Caki2 (cell line): ENCODE measurements at regions not wholly inside any gene's neighbourhood (a gene's known extent, or its start where the extent isn't known, plus 50 kb on each side); places are given as distances from the start of the nearest gene placed in this dataset.
"Not testable (repeated sequence)": the region's sequence is repeated elsewhere in the genome, so short reads cannot be mapped to it uniquely, and the experiment has no call there.

Experiments
- DNase-seq: peaks from one replicate; pipeline ENCODE4 v3.0.0-alpha.2; 2015; ENCODE audit warnings: low read depth
- in situ Hi-C: cut with HindIII; loops from 2 replicates; pipeline ENCODE4 v1.10.0; 2016; ENCODE audit warnings: low sequenced_read_pairs, low pct_unique_long_range_greater_than_20kb, mixed read lengths

- DNase-seq, result no peak
- in situ Hi-C loops, result no loop called here
Observed at GRCh38 chr6:113052506-113052905, 705.4 kb downstream of the RFPL4B start.

GRCh38 chr6:113055061-113055460 lies 707.9 kb downstream of the RFPL4B start:
- in situ Hi-C loops, result no loop called here
- DNase-seq, result no peak

- in situ Hi-C loops, result no loop called here
- DNase-seq, result no peak
Observed at GRCh38 chr6:113055998-113056397, 708.9 kb downstream of the RFPL4B start.

GRCh38 chr6:113057567-113058053 lies 710.5 kb downstream of the RFPL4B start:
- in situ Hi-C loops, result no loop called here
- no peak for DNase-seq

DNA sequence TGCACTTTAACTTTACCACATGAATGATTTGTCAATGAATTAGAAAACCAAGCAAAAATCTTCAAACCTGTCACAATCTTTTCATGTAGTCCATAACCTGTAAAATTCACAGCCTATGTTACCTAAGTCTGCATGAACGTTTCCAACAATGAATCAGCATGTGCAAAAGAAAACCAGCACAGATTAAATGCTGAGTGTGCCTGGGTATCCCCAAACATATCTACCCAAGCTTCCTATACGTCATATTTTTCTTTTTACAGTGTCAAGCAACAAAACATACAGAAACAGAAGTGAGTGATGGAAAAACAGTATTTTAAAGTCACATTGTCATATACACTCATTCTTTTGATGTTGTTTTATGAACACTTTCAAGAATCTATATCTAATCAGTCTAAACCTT lies 713.5 kb downstream of the RFPL4B start:
- in situ Hi-C loops, result no loop called here

DNA sequence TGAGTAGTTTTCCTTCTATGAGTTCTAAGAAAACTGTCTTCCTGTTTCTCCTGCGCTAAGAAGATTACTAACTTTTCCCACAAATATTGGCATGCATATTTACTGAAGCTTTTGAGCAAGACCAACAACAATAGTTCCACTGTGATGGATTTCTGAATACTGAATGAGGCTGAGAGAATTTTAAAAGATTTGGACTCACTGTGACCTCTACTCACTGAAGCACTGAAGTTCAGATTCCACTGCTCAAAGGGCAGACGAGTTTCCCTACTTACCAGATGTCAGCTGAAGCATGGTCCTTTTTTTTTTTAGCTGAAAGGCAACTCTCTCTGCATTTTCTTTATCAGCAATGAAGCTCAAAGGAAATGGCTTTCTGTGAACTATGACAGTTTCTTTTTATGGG lies 718.5 kb downstream of the RFPL4B start:
- in situ Hi-C loops, result no loop called here
- DNase-seq, result no peak

More for the DNA sequence above, 713.5 kb downstream of the RFPL4B start:
- DNase-seq, result no peak

DNA sequence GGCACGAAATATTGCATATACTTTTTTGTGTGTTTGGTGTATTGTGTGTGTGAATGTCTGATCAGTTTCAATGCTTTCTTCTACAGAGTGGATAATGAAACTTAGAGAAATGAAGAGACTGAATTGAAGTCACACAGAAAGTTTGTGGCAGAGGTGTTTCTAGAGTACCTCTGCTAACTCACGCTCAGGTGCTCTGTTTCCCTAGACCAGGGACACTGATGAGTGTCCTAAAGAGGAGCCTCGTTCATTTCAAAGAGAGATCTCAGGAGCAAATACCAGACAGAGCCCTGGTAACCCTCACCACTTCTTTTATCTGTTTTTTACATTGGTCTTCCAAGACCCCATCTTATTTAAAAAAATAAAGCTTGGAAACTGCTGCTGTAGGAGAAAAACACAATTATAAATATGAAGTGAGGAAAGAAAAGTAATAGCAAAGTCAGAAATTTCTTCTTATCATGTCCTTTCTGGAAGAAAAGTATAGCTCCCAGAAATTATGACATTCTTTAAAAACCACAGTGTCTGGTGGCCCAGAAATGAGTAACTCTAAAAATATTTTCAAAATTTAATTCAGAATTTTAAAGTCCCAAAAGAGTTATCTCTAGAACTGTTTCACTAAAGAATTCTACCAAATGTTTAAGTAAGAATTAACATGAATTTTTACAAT lies 720.6 kb downstream of the RFPL4B start:
- no peak for DNase-seq
- in situ Hi-C loops, result no loop called here

- DNase-seq, result no peak
- in situ Hi-C loops, result no loop called here
Observed at GRCh38 chr6:113068570-113068969, 721.4 kb downstream of the RFPL4B start.

DNA sequence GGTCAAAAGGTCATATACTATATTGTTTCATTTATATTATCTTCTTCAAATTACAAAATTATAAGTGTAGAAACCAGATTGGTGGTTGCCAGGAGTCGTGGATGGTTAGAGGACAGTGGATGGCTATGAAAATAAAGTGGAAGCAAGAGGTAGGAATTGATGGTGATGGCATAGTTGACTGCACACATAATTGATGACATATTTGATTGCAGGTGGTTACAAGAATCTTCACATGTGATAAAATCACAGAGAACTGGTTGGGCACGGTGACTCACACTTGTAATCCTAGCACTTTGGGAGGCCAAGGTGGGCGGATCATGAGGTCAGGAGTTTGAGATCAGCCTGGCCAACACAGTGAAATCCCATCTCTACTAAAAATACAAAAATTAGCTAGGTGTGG lies 723.6 kb downstream of the RFPL4B start:
- in situ Hi-C loops, result not testable (repeated sequence)

GRCh38 chr6:113073611-113074191 lies 726.6 kb downstream of the RFPL4B start:
- in situ Hi-C loops, result no loop called here
- no peak for DNase-seq

More for the DNA sequence above, 723.6 kb downstream of the RFPL4B start:
- DNase-seq, result peak; percentile 6

DNA sequence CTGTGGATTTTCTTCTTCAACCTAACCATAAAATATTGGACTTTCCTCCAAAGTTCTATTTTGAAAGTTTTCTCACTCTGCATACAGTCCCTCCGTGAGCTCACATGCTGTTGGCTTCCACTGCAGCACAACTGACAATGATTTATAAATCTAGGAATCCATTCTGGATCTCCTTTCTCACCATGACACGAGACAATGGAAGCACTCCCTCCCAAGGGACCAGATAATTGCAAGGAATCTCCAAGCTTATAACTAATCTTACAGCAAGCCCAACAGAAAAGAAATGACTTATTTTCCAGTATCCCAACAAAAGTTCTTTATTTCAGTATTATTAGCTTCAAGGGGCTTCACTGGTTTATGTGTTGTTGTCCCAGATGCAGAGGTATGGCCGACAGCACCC lies 729.0 kb downstream of the RFPL4B start:
- in situ Hi-C loops, result no loop called here
- no peak for DNase-seq

DNA sequence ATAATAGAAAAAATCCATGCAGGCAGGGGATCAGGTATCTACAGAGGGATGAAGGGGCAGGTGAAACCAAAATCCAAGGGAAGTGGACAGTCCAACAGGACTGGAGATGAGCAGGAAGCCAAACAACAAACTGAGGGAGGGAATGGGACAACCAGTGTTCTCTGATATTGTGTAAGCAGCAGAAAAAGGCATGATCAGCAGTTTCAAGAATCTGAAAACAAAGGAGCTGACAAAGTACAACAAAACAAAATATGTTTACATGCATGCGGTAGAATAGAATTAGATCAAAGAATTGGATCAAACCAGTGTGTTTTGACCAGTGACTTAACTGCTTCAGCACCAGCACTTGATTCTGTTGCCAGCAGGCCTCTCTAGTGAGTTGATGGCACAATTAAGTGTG lies 729.7 kb downstream of the RFPL4B start:
- no peak for DNase-seq
- in situ Hi-C loops, result no loop called here

DNA sequence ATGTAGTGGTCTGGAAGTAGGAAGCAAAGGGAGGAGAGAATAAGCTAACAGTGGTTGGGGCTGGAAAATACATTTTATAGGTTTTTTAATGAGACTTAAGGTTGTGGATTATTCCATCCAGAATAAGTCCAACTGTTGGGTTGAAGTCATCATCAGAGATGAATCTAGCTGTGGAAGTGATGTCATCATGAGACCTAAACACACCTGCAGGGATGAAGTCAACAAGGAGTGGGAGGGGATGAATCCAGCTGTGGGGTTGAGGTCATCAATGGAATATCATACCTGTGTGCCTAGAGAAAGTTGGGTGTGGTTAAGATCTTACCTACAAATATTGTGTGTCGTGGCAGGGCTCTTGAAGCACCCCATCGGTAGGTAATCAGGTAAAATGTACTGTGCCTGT lies 730.7 kb downstream of the RFPL4B start:
- DNase-seq, result no peak
- in situ Hi-C loops, result no loop called here

DNA sequence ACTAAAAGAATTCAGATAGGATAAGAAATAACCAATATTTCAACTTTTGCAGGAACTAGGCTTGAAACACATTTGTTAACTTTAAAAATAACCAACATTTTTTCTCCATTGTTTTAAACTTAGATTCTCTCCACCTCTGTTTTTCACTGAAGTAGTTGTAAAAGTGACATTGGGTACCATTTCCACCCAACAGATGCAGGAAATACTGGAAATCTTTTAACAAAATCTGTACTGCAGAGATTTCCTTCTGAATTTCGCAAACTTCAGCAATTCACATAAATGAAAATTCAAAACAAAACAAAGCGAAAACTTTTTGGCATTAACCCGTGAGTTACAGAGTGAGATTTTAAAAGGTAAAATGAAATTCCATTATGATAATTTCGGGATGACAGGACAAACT lies 731.7 kb downstream of the RFPL4B start:
- no peak for DNase-seq
- in situ Hi-C loops, result no loop called here

GRCh38 chr6:113082745-113083144 lies 735.6 kb downstream of the RFPL4B start:
- in situ Hi-C loops, result no loop called here
- DNase-seq, result no peak

DNA sequence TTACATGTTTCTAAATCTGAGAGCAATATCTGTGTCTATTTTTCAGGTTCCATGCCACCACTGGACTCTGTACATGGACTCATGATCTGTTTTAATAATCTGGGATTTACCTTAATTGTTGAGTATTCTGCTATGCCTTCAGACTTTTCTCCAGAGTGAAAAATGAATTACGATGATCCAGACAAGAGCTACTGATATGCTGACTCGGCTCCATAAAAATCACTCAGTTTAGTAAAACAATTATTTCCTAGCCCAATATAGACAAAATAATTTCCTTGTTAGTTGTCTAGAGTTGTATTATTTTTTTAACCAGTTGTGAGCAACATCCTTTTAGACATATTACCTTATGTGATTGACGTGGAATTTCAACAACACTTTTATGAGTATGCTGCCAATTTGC lies 736.8 kb downstream of the RFPL4B start:
- no peak for DNase-seq
- in situ Hi-C loops, result no loop called here

- DNase-seq, result no peak
- in situ Hi-C loops, result no loop called here
Observed at GRCh38 chr6:113089056-113089455, 741.9 kb downstream of the RFPL4B start.

- in situ Hi-C loops, result no loop called here
- DNase-seq, result no peak
Observed at GRCh38 chr6:113092795-113093194, 745.7 kb downstream of the RFPL4B start.

DNA sequence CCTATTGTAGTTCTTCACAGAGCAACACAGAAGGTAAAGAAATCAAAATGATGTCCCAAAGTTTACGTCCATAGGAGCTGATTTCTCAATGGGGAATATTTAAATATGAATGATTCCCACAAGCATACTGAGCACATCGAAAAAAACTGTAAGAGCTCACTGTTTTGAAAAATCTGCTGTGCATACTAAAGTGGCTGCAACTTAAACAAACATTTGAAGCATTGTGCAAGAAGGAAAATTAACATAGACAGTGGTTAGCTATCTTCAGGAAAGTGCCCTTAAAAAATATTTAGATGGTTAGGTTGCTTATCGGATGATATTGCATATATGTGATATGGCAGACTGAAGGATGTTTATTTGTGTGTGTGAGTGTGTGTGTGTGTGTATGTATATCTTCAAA lies 747.6 kb downstream of the RFPL4B start:
- in situ Hi-C loops, result no loop called here
- DNase-seq, result no peak

DNA sequence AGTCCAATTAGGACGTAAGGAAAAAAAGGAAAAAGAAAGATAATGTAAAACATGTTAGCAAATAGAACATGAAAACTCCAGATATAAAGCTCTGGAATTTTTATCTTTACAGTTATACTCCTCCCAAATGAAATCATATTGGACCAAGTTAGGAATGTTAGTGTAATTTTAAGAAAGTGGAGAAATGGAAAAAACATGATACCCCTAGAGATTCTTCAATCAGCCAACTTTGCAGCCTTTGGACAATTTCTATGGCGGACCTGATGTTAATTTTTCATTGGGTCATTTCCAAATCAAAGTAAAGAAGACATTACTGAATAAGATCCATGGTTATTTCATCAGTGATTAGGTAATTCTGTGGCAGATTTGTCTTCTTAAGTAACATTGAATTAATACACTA lies 748.7 kb downstream of the RFPL4B start:
- no peak for DNase-seq
- in situ Hi-C loops, result no loop called here
